Testis (tissue), 2 donors: ENCODE measurements at regions not wholly inside any gene's neighbourhood (a gene's known extent, or its start where the extent isn't known, plus 50 kb on each side); places are given as distances from the start of the nearest gene placed in this dataset.

Experiments used
- DNase-seq: peaks from one replicate; pipeline ENCODE4 v3.0.0-alpha.2; 2019
- H3K27ac ChIP-seq, 2 donors: fragments of 200-600 bp; sonication (generic); one replicate each; pipeline ENCODE4 v1.5.1; 2019
- H3K27me3 ChIP-seq: fragments of 200-600 bp; sonication (generic); one replicate; pipeline ENCODE4 v1.5.1; 2019
- H3K36me3 ChIP-seq: fragments of 200-600 bp; sonication (generic); one replicate; pipeline ENCODE4 v1.5.1; 2017; ENCODE audit warnings: low read depth; ENCODE audit errors: missing control alignments
- H3K4me1 ChIP-seq: fragments of 200-600 bp; sonication (generic); one replicate; pipeline ENCODE4 v1.5.1; 2019
- H3K4me3 ChIP-seq, 2 donors: fragments of 200-600 bp; sonication (generic); one replicate each; pipeline ENCODE4 v1.5.1; 2017 to 2019
- H3K9me3 ChIP-seq: fragments of 200-600 bp; sonication (generic); one replicate; pipeline ENCODE4 v1.5.1; 2017
- CTCF ChIP-seq, 3 experiments: fragments of 450-650 bp in 2 of 3; fragments of 200-600 bp in 1 of 3; sonication (generic) in 1 of 3; IDR thresholded peaks; one replicate each; pipeline ENCODE4 v1.5.1; 2016 to 2019; ENCODE audit warnings: antibody characterized with exemption in 3 of 3, mild to moderate bottlenecking in 2 of 3, moderate library complexity in 1 of 3
- POLR2A ChIP-seq: fragments of 450-650 bp; IDR thresholded peaks from one replicate; pipeline ENCODE4 v1.6.1; 2017; ENCODE audit warnings: antibody characterized with exemption, mild to moderate bottlenecking, moderate library complexity
- WGBS, 2 donors: methylation state at CpG; one replicate each; pipeline ENCODE4 v1.1.5; 2018; 5-methylcytosine and 5-hydroxymethylcytosine counted together
- intact Hi-C: fragments of 100-400 bp; cut with DNase I; formaldehyde crosslinking; loops from one replicate; pipeline ENCODE4 v1.15.1; 2023; ENCODE audit warnings: low total_unique reads

GRCh38 chr3:146884721-146885120 is 279.6 kb upstream of the PLSCR5 start:
- no peaks in the 10 kb centered on the region for H3K27me3 ChIP-seq
- intact Hi-C loops: no loop called here
- no peak for DNase-seq
- 78 to 87% methylated on average over 4 of the region's 4 CpGs for WGBS, 2 donors
- H3K4me1 ChIP-seq: no peaks in the 10 kb centered on the region
- H3K36me3 ChIP-seq: no peaks in the 10 kb centered on the region
- H3K9me3 ChIP-seq: no peaks in the 10 kb centered on the region
- H3K27ac ChIP-seq: no peak overlapping the region
- no peak for TF ChIP-seq POLR2A
- TF ChIP-seq CTCF (IDR thresholded peaks at IDR 0.05): no peak
- H3K4me3 ChIP-seq: no peak overlapping the region

GRCh38 chr3:146884296-146884695 is 279.1 kb upstream of the PLSCR5 start:
- DNase-seq: no peak
- 85 to 92% methylated on average over 2 of the region's 2 CpGs for WGBS, 2 donors
- intact Hi-C loops: no loop called here

GRCh38 chr3:146883288-146883687 is 278.1 kb upstream of the PLSCR5 start:
- Histone ChIP-seq H3K4me3 (no peak overlapping the region), H3K4me1 (no peaks in the 10 kb centered on the region), H3K36me3 (no peaks in the 10 kb centered on the region), H3K9me3 (no peaks in the 10 kb centered on the region), H3K27ac (no peak overlapping the region), H3K27me3 (no peaks in the 10 kb centered on the region)
- no peak for TF ChIP-seq POLR2A
- no peak for TF ChIP-seq CTCF (IDR thresholded peaks at IDR 0.05)
- DNase-seq: no peak
- intact Hi-C loops: no loop called here
- 46 to 81% methylated on average over 1 of the region's 1 CpG for WGBS, 2 donors

More at GRCh38 chr3:146884296-146884695, 279.1 kb upstream of the PLSCR5 start:
- Histone ChIP-seq H3K4me3 (no peak overlapping the region), H3K27me3 (no peaks in the 10 kb centered on the region), H3K27ac (no peak overlapping the region), H3K9me3 (no peaks in the 10 kb centered on the region), H3K4me1 (no peaks in the 10 kb centered on the region), H3K36me3 (no peaks in the 10 kb centered on the region)
- TF ChIP-seq CTCF (IDR thresholded peaks at IDR 0.05) (no peak), POLR2A (no peak)

GRCh38 chr3:146881966-146882760 is 277.0 kb upstream of the PLSCR5 start:
- H3K36me3 ChIP-seq: no peaks in the 10 kb centered on the region
- no peak overlapping the region for H3K27ac ChIP-seq
- no peaks in the 10 kb centered on the region for H3K27me3 ChIP-seq
- TF ChIP-seq CTCF (IDR thresholded peaks at IDR 0.05) (no peak), POLR2A (no peak)
- H3K9me3 ChIP-seq: no peaks in the 10 kb centered on the region
- no peaks in the 10 kb centered on the region for H3K4me1 ChIP-seq
- 55 to 63% methylated on average over 3 of the region's 3 CpGs for WGBS, 2 donors
- H3K4me3 ChIP-seq: no peak overlapping the region
- DNase-seq: no peak
- intact Hi-C loops: no loop called here

GRCh38 chr3:146881356-146881755 is 276.2 kb upstream of the PLSCR5 start:
- H3K4me1 ChIP-seq: no peaks in the 10 kb centered on the region
- no peaks in the 10 kb centered on the region for H3K9me3 ChIP-seq
- H3K27me3 ChIP-seq: no peaks in the 10 kb centered on the region
- TF ChIP-seq POLR2A: no peak
- no peak for TF ChIP-seq CTCF (IDR thresholded peaks at IDR 0.05)
- intact Hi-C loops: no loop called here
- no peaks in the 10 kb centered on the region for H3K36me3 ChIP-seq
- 88 to 92% methylated on average over 6 of the region's 6 CpGs for WGBS, 2 donors
- no peak overlapping the region for H3K4me3 ChIP-seq
- no peak overlapping the region for H3K27ac ChIP-seq
- no peak for DNase-seq
